ENCODE measurements at regions not wholly inside any gene's neighbourhood (a gene's known extent, or its start where the extent isn't known, plus 50 kb on each side); places are given as distances from the start of the nearest gene placed in this dataset.

- Histone ChIP-seq H3K36me3 (ENCODE audit: low read depth) (no peaks in the 10 kb centered on the region), H3K9me3 (peaks cover 11% of the 10 kb centered on the region), H3K4me1 (ENCODE audit: low read depth) (no peaks in the 10 kb centered on the region), H3K4me3 (no peak overlapping the region)
- TF ChIP-seq CTCF (IDR thresholded peaks at IDR 0.05), result no peak
- intact Hi-C loops (cut with DNase I, micrococcal nuclease), result no loop called here
- ATAC-seq (no peak), DNase-seq (peak in 1 of 3 donors; percentile 30)
These were observed 79.5 kb downstream of the EGLN3 start for GRCh38 chr14:33871394-33871793.

- Histone ChIP-seq H3K4me3 (no peak overlapping the region), H3K9me3 (no peaks in the 10 kb centered on the region), H3K36me3 (ENCODE audit: low read depth) (no peaks in the 10 kb centered on the region), H3K4me1 (ENCODE audit: low read depth) (no peaks in the 10 kb centered on the region)
- intact Hi-C loops (cut with DNase I, micrococcal nuclease), result no loop called here
- DNase-seq (no peak), ATAC-seq (no peak)
- TF ChIP-seq CTCF (IDR thresholded peaks at IDR 0.05), result no peak
These were observed 84.3 kb downstream of the EGLN3 start for GRCh38 chr14:33866425-33867088.

- ATAC-seq, result no peak
- TF ChIP-seq CTCF (IDR thresholded peaks at IDR 0.05), result no peak
- no peak overlapping the region for H3K4me3 ChIP-seq
- DNase-seq, result no peak
- no peaks in the 10 kb centered on the region for H3K4me1 ChIP-seq (ENCODE audit: low read depth)
- no peaks in the 10 kb centered on the region for H3K9me3 ChIP-seq
- no peaks in the 10 kb centered on the region for H3K36me3 ChIP-seq (ENCODE audit: low read depth)
- intact Hi-C loops (cut with DNase I, micrococcal nuclease), result no loop called here
These were observed 88.5 kb downstream of the EGLN3 start for GRCh38 chr14:33862261-33862802.

- intact Hi-C loops (cut with DNase I, micrococcal nuclease), result loop anchor here in 1 of 2 donors (10.0 kb wide), 1 partner anchor 55 kb away; no protein-coding TSS in a partner anchor
- no peak for ATAC-seq
- TF ChIP-seq CTCF (IDR thresholded peaks at IDR 0.05), result no peak
These were observed 91.6 kb downstream of the EGLN3 start for GRCh38 chr14:33859306-33859705.

GRCh38 chr14:33857650-33858049, 93.2 kb downstream of the EGLN3 start:
- no peak for ATAC-seq
- intact Hi-C loops (cut with DNase I, micrococcal nuclease), result loop anchor here in 1 of 2 donors (10.0 kb wide), 1 partner anchor 57 kb away; no protein-coding TSS in a partner anchor

More at GRCh38 chr14:33859306-33859705, 91.6 kb downstream of the EGLN3 start:
- no peak overlapping the region for H3K4me3 ChIP-seq
- no peaks in the 10 kb centered on the region for H3K4me1 ChIP-seq (ENCODE audit: low read depth)
- no peak for DNase-seq
- H3K36me3 ChIP-seq (ENCODE audit: low read depth), result no peaks in the 10 kb centered on the region
- H3K9me3 ChIP-seq, result no peaks in the 10 kb centered on the region

More at GRCh38 chr14:33857650-33858049, 93.2 kb downstream of the EGLN3 start:
- Histone ChIP-seq H3K36me3 (ENCODE audit: low read depth) (no peaks in the 10 kb centered on the region), H3K4me3 (no peak overlapping the region), H3K4me1 (ENCODE audit: low read depth) (no peaks in the 10 kb centered on the region), H3K9me3 (no peaks in the 10 kb centered on the region)
- no peak for DNase-seq
- no peak for TF ChIP-seq CTCF (IDR thresholded peaks at IDR 0.05)
